K562 (cell line): ENCODE measurements at regions not wholly inside any gene's neighbourhood (a gene's known extent, or its start where the extent isn't known, plus 50 kb on each side); places are given as distances from the start of the nearest gene placed in this dataset.

Experiments used
- ATAC-seq: fragments of 200-7000 bp; cut with Tn5 transposase; 3 replicates; pipeline ENCODE4 v1.9.1; 2020; ENCODE audit warnings: moderate library complexity
- BruUV-seq: library from RNA; stranded (reverse); fragments of 400-500 nt; replicated peaks from 2 replicates; lab custom pipeline; 2021; lab: Mats Ljungman, UMichigan
- CTCF ChIA-PET: fragments of 300-600 bp; formaldehyde crosslinking; extraction: SDS; loops from one replicate; lab custom pipeline; 2021; ENCODE audit warnings: low intra/inter-chr PET ratio; lab: Yijun Ruan, JAX
- POLR2A ChIA-PET: fragments of 300-600, 350-650 bp; sonication (Branson Sonifier 250); formaldehyde crosslinking; extraction: SDS; loops from one replicate; lab custom pipeline; 2021; ENCODE audit warnings: antibody characterized with exemption, inconsistent platforms; lab: Yijun Ruan, JAX
- DNase-seq, 4 experiments: peaks; one replicate each; pipeline versions ENCODE4 v3.0.0 to v3.0.0-alpha.2; 2011 to 2018; ENCODE audit warnings: low spot score in 3 of 4, mixed read lengths in 3 of 4; ENCODE audit errors: extremely low read depth in 1 of 4
- FAIRE-seq: peaks from 2 replicates; lab custom pipeline; 2011; peaks lifted over from hg19 to GRCh38; lab: Jason Lieb, UNC
- H2AFZ ChIP-seq: 2 replicates; pipeline ENCODE4 v1.6.0; 2011; ENCODE audit warnings: low read depth, low read length, control low read depth, inconsistent platforms
- H3K27ac ChIP-seq: fragments of 200-600 bp; 3 replicates; pipeline ENCODE4 v1.8.0; 2011; ENCODE audit warnings: low read depth, mild to moderate bottlenecking, control low read depth, inconsistent platforms, low read length, moderate library complexity, mixed read lengths; ENCODE audit errors: extremely low read depth
- H3K27me3 ChIP-seq, 2 experiments: fragments of 300-600 bp in 1 of 2; 2 replicates in 1 of 2; 3 replicates in 1 of 2; pipeline versions ENCODE4 v1.6.0 to v1.8.0; 2011; ENCODE audit warnings: inconsistent platforms in 2 of 2, low read length in 2 of 2, mild to moderate bottlenecking in 1 of 2, mixed read lengths in 1 of 2, moderate library complexity in 1 of 2; ENCODE audit not compliant: control insufficient read depth in 2 of 2, insufficient read depth in 2 of 2
- H3K36me3 ChIP-seq: fragments of 300-600 bp; 3 replicates; pipeline ENCODE4 v1.8.0; 2011; ENCODE audit warnings: mild to moderate bottlenecking, low read length, inconsistent platforms; ENCODE audit not compliant: control insufficient read depth, insufficient read depth
- H3K4me1 ChIP-seq, 2 experiments: fragments of 200-600 bp in 1 of 2; replicated peaks in 1 of 2; 2 replicates in 1 of 2; 3 replicates in 1 of 2; pipeline versions ENCODE4 v1.5.1 to v1.8.0; 2011; ENCODE audit warnings: inconsistent platforms in 2 of 2, low read length in 2 of 2, mild to moderate bottlenecking in 1 of 2, mixed read lengths in 1 of 2, moderate library complexity in 1 of 2; ENCODE audit not compliant: control insufficient read depth in 2 of 2, insufficient read depth in 2 of 2
- H3K4me2 ChIP-seq: 2 replicates; pipeline ENCODE4 v1.6.1; 2011; ENCODE audit warnings: low read length, control low read depth, inconsistent platforms, mixed read lengths; ENCODE audit not compliant: insufficient read depth
- H3K4me3 ChIP-seq: fragments of 200-600 bp; sonication (generic), shearing (Covaris generic); 2 replicates; pipeline ENCODE4 v1.5.1; 2016; ENCODE audit warnings: control low read depth, inconsistent platforms
- H3K79me2 ChIP-seq: fragments of 200-600 bp; 3 replicates; pipeline ENCODE4 v1.8.0; 2011; ENCODE audit warnings: low read length, inconsistent platforms; ENCODE audit not compliant: control insufficient read depth, insufficient read depth
- H3K9ac ChIP-seq, 2 experiments: 2 replicates each; pipeline versions ENCODE4 v1.6.0 to v1.6.1; 2011; ENCODE audit warnings: low read depth in 2 of 2, low read length in 2 of 2, control low read depth in 1 of 2, inconsistent platforms in 1 of 2, mild to moderate bottlenecking in 1 of 2, mixed read lengths in 1 of 2; ENCODE audit not compliant: insufficient read depth in 1 of 2
- H3K9me1 ChIP-seq: one replicate; pipeline ENCODE4 v1.6.0; 2011; ENCODE audit warnings: inconsistent platforms, mild to moderate bottlenecking, low read length, moderate library complexity; ENCODE audit not compliant: control insufficient read depth, insufficient read depth
- H3K9me3 ChIP-seq: replicated peaks from 2 replicates; pipeline ENCODE4 v1.5.1; 2011; ENCODE audit warnings: low read depth, low read length, inconsistent platforms; ENCODE audit not compliant: control insufficient read depth, insufficient read depth
- H4K20me1 ChIP-seq: replicated peaks from 2 replicates; pipeline ENCODE4 v1.6.1; 2011; ENCODE audit warnings: low read length, inconsistent platforms, mixed read lengths; ENCODE audit not compliant: control insufficient read depth, insufficient read depth
- CEBPB ChIP-seq: fragments of 450-650 bp; IDR thresholded peaks from 2 replicates; pipeline ENCODE4 v1.6.1; 2016; ENCODE audit warnings: missing genetic modification characterization, missing compliant biosample characterization
- MCM5 ChIP-seq: fragments of 450-650 bp; IDR thresholded peaks from 2 replicates; pipeline ENCODE4 v1.6.1; 2016; ENCODE audit warnings: low read depth
- THAP7 ChIP-seq: fragments of 250-450 bp; sonication (Bioruptor Pico); IDR thresholded peaks from 2 replicates; pipeline ENCODE4 v1.5.0; 2021
- TRIM24 ChIP-seq, 2 experiments: fragments of 450-650 bp; IDR thresholded peaks; 2 replicates each; pipeline ENCODE4 v1.6.1; 2016
- ZBTB17 ChIP-seq: fragments of 450-650 bp; formaldehyde crosslinking; IDR thresholded peaks from 2 replicates; pipeline ENCODE4 v1.4.0; 2020; ENCODE audit warnings: mild to moderate bottlenecking
- ZEB2 ChIP-seq: fragments of 450-650 bp; IDR thresholded peaks from 2 replicates; pipeline ENCODE4 v1.6.1; 2016
- WGBS: fragments of 100-300 bp; shearing (Covaris generic); methylation state at CpG from one replicate; pipeline ENCODE4 v1.1.6; 2016; ENCODE audit warnings: low coverage, mixed read lengths; ENCODE audit not compliant: insufficient coverage; ENCODE audit errors: missing lambda C conversion rate; 5-methylcytosine and 5-hydroxymethylcytosine counted together
- in situ Hi-C: fragments of 300-500 bp; cut with MboI; formaldehyde crosslinking; loops from 4 replicates; pipeline ENCODE4 v1.15.0; 2018; ENCODE audit warnings: inconsistent platforms, mixed read lengths
- intact Hi-C: fragments of 100-400 bp; cut with micrococcal nuclease; formaldehyde crosslinking; loops from 2 replicates; pipeline ENCODE4 v1.14.2; 2022
- TF ChIP-seq, protein P1 (sequence below): fragments of 450-650 bp; IDR thresholded peaks from 2 replicates; pipeline ENCODE4 v1.6.1; 2014; ENCODE audit warnings: low read depth, mild to moderate bottlenecking, moderate library complexity, borderline replicate concordance
- TF ChIP-seq, protein P2 (sequence below): fragments of 450-650 bp; IDR thresholded peaks from 2 replicates; pipeline ENCODE4 v1.6.1; 2016; ENCODE audit warnings: mild to moderate bottlenecking
- TF ChIP-seq, protein P3 (sequence below), 2 experiments: fragments of 450-650 bp; IDR thresholded peaks; 2 replicates each; pipeline ENCODE4 v1.6.1; 2016

DNA sequence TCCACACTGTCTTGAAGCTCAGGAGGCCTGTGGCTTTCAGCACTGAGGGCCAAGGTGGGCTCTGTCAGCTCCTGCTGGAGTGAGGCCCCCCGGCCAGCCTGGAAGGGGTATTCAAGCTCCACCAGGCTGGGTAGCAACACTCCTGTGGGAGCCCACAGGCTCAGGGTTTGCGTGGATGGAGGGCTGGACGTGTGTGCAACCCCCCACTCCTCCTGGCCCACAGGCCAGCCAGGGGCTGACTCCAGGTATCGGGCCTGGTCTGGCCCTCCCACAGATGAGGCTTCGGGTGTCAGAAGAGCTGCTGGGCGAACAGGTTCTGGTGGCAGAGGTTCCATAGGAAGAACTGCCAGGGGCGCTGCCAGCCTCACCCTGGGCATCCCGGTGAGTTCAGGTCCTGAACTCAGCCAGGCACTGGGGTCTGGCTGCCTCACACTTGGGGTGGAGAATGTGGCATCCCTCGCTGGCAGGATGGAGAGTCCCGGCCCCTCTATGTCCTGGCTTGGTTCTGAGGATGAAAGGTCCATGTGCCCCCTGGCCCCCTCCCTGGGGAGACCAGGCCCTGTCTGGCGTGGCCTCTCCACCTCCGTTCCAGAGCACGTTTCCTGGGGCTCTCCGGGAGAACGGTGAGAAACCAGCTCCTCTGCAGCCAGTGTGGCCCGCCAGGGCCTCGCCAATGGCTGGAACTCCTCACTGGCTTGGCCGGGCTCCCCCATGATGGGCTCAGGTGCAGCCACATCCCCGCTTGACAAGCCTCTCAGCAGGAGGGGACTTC lies 64.6 kb upstream of the TARDBP start:
- intact Hi-C loops: loop anchor here (10.0 kb wide), 1 partner anchor 433 kb away; no protein-coding TSS in a partner anchor
- 1% methylated on average over 19 of the region's 19 CpGs for WGBS
- FAIRE-seq (no peak), DNase-seq (no peak), ATAC-seq (no peak)
- Histone ChIP-seq H3K9me1 (peaks cover 3% of the 10 kb centered on the region), H3K27ac (no peak overlapping the region), H3K9me3 (no peaks in the 10 kb centered on the region), H3K79me2 (no peaks in the 10 kb centered on the region), H3K27me3 (peaks cover 68 to 87% of the 10 kb centered on the region in 2 experiments), H3K4me2 (no peak overlapping the region), H2AFZ (no peak overlapping the region), H3K4me1 (peaks cover 0 to 15% of the 10 kb centered on the region in 2 experiments; a peak in 1 of 5 replicates), H3K36me3 (no peaks in the 10 kb centered on the region), H3K9ac (no peak overlapping the region; a peak in 1 of 4 replicates), H3K4me3 (no peak overlapping the region), H4K20me1 (peaks cover 22% of the 10 kb centered on the region)
- no TSS peak for BruUV-seq
- ChIA-PET CTCF (no interaction called here), POLR2A (interaction anchor here (0.6 to 1.1 kb wide), 2 partner anchors 11 to 147 kb away, joined by 3 to 4 read pairs; no protein-coding TSS in a partner anchor)
- no peak for TF ChIP-seq THAP7 (CRISPR knock-in tag)
- in situ Hi-C loops: no loop called here

DNA sequence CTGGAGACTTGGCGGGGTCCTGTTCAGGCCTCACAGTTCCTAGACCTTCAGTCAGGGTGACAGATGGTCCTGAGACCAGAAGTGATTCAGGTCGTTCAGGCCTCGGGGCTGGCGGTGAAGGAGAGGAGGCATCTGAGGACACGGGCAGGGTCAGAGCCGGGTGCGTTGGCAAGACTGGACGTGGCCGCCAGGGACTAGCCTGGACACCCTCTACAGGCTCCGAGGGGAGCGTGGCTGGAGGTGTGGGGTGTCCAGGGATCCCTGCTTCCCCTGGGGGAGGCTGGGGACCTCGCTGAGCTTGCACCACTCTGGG lies 64.0 kb upstream of the TARDBP start:
- Histone ChIP-seq H3K9ac (peak overlapping the region in 1 of 2 experiments; percentile 59; a peak in 1 of 4 replicates), H3K79me2 (no peaks in the 10 kb centered on the region), H3K4me3 (no peak overlapping the region), H3K27ac (no peak overlapping the region), H3K27me3 (peaks cover 67 to 84% of the 10 kb centered on the region in 2 experiments), H4K20me1 (peaks cover 22% of the 10 kb centered on the region), H3K9me3 (peaks cover under 1% of the 10 kb centered on the region; the same call in 1 of the 2 replicates), H3K4me2 (no peak overlapping the region), H2AFZ (no peak overlapping the region), H3K36me3 (no peaks in the 10 kb centered on the region), H3K4me1 (peaks cover 0 to 15% of the 10 kb centered on the region in 2 experiments; a peak in 1 of 5 replicates), H3K9me1 (peaks cover 3% of the 10 kb centered on the region)
- FAIRE-seq (no peak), DNase-seq (no peak), ATAC-seq (no peak)
- WGBS: 0% methylated on average over 12 of the region's 12 CpGs
- in situ Hi-C loops: no loop called here
- ChIA-PET POLR2A (interaction anchor here (1.1 kb wide), 1 partner anchor 12 kb away, joined by 3 read pairs; no protein-coding TSS in a partner anchor), CTCF (no interaction called here)
- intact Hi-C loops: loop anchor here (10.0 kb wide), 1 partner anchor 434 kb away; no protein-coding TSS in a partner anchor
- no TSS peak for BruUV-seq
- TF ChIP-seq ZBTB17 (CRISPR knock-in tag) (no peak), MCM5 (no peak), ZEB2 (no peak), TRIM24 (IDR thresholded peaks at IDR 0.05) (no peak), CEBPB (no peak)
- TF ChIP-seq, protein P1, sequence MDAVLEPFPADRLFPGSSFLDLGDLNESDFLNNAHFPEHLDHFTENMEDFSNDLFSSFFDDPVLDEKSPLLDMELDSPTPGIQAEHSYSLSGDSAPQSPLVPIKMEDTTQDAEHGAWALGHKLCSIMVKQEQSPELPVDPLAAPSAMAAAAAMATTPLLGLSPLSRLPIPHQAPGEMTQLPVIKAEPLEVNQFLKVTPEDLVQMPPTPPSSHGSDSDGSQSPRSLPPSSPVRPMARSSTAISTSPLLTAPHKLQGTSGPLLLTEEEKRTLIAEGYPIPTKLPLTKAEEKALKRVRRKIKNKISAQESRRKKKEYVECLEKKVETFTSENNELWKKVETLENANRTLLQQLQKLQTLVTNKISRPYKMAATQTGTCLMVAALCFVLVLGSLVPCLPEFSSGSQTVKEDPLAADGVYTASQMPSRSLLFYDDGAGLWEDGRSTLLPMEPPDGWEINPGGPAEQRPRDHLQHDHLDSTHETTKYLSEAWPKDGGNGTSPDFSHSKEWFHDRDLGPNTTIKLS: no peak
- TF ChIP-seq, protein P2, sequence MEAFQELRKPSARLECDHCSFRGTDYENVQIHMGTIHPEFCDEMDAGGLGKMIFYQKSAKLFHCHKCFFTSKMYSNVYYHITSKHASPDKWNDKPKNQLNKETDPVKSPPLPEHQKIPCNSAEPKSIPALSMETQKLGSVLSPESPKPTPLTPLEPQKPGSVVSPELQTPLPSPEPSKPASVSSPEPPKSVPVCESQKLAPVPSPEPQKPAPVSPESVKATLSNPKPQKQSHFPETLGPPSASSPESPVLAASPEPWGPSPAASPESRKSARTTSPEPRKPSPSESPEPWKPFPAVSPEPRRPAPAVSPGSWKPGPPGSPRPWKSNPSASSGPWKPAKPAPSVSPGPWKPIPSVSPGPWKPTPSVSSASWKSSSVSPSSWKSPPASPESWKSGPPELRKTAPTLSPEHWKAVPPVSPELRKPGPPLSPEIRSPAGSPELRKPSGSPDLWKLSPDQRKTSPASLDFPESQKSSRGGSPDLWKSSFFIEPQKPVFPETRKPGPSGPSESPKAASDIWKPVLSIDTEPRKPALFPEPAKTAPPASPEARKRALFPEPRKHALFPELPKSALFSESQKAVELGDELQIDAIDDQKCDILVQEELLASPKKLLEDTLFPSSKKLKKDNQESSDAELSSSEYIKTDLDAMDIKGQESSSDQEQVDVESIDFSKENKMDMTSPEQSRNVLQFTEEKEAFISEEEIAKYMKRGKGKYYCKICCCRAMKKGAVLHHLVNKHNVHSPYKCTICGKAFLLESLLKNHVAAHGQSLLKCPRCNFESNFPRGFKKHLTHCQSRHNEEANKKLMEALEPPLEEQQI: no peak
- TF ChIP-seq, protein P3, sequence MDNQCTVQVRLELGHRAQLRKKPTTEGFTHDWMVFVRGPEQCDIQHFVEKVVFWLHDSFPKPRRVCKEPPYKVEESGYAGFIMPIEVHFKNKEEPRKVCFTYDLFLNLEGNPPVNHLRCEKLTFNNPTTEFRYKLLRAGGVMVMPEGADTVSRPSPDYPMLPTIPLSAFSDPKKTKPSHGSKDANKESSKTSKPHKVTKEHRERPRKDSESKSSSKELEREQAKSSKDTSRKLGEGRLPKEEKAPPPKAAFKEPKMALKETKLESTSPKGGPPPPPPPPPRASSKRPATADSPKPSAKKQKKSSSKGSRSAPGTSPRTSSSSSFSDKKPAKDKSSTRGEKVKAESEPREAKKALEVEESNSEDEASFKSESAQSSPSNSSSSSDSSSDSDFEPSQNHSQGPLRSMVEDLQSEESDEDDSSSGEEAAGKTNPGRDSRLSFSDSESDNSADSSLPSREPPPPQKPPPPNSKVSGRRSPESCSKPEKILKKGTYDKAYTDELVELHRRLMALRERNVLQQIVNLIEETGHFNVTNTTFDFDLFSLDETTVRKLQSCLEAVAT (IDR thresholded peaks at IDR 0.05): no peak
